BE2C (cell line): ENCODE measurements at regions not wholly inside any gene's neighbourhood (a gene's known extent, or its start where the extent isn't known, plus 50 kb on each side); places are given as distances from the start of the nearest gene placed in this dataset.

Experiments
- DNase-seq: peaks from one replicate; pipeline ENCODE4 v3.0.0-alpha.2; 2020
- H3K27me3 ChIP-seq: fragments of 250-450 bp; sonication (Bioruptor Pico); 2 replicates; pipeline ENCODE4 v1.5.1; 2020; ENCODE audit warnings: mild to moderate bottlenecking
- H3K36me3 ChIP-seq: fragments of 250-450 bp; sonication (Bioruptor Pico); 2 replicates; pipeline ENCODE4 v1.5.1; 2020; ENCODE audit warnings: mild to moderate bottlenecking
- H3K4me1 ChIP-seq: fragments of 250-450 bp; sonication (Bioruptor Pico); 2 replicates; pipeline ENCODE4 v1.5.1; 2020
- H3K4me3 ChIP-seq: 2 replicates; pipeline ENCODE4 v1.5.1; 2011; ENCODE audit warnings: low read depth, low read length
- H3K9me3 ChIP-seq: fragments of 250-450 bp; sonication (Bioruptor Pico); 2 replicates; pipeline ENCODE4 v1.5.1; 2020
- CTCF ChIP-seq: IDR thresholded peaks from 2 replicates; pipeline ENCODE4 v1.5.1; 2012; ENCODE audit warnings: mild to moderate bottlenecking, low read depth, low read length

GRCh38 chr3:18730491-18730890, 305.4 kb upstream of the SATB1 start:
- no peak overlapping the region for H3K4me3 ChIP-seq
- TF ChIP-seq CTCF, result no peak
- no peaks in the 10 kb centered on the region for H3K27me3 ChIP-seq
- no peaks in the 10 kb centered on the region for H3K4me1 ChIP-seq
- H3K36me3 ChIP-seq, result no peaks in the 10 kb centered on the region
- H3K9me3 ChIP-seq, result no peaks in the 10 kb centered on the region
- DNase-seq, result no peak

GRCh38 chr3:18729671-18730070, 304.5 kb upstream of the SATB1 start:
- Histone ChIP-seq H3K27me3 (no peaks in the 10 kb centered on the region), H3K4me1 (no peaks in the 10 kb centered on the region), H3K9me3 (no peaks in the 10 kb centered on the region), H3K36me3 (no peaks in the 10 kb centered on the region), H3K4me3 (no peak overlapping the region)
- TF ChIP-seq CTCF, result no peak
- DNase-seq, result no peak

- H3K9me3 ChIP-seq, result no peaks in the 10 kb centered on the region
- TF ChIP-seq CTCF, result no peak
- no peak overlapping the region for H3K4me3 ChIP-seq
- H3K36me3 ChIP-seq, result no peaks in the 10 kb centered on the region
- no peak for DNase-seq
- no peaks in the 10 kb centered on the region for H3K4me1 ChIP-seq
- no peaks in the 10 kb centered on the region for H3K27me3 ChIP-seq
These were observed 300.7 kb upstream of the SATB1 start for GRCh38 chr3:18725668-18726407.

GRCh38 chr3:18724456-18724855, 299.3 kb upstream of the SATB1 start:
- no peak for DNase-seq
- H3K9me3 ChIP-seq, result no peaks in the 10 kb centered on the region
- H3K36me3 ChIP-seq, result no peaks in the 10 kb centered on the region
- TF ChIP-seq CTCF, result no peak
- no peak overlapping the region for H3K4me3 ChIP-seq
- H3K4me1 ChIP-seq, result no peaks in the 10 kb centered on the region
- no peaks in the 10 kb centered on the region for H3K27me3 ChIP-seq

GRCh38 chr3:18723206-18723810, 298.2 kb upstream of the SATB1 start:
- no peak for DNase-seq
- no peaks in the 10 kb centered on the region for H3K27me3 ChIP-seq
- no peaks in the 10 kb centered on the region for H3K36me3 ChIP-seq
- H3K4me3 ChIP-seq, result no peak overlapping the region
- no peak for TF ChIP-seq CTCF
- H3K9me3 ChIP-seq, result no peaks in the 10 kb centered on the region
- no peaks in the 10 kb centered on the region for H3K4me1 ChIP-seq

- DNase-seq, result no peak
- no peak for TF ChIP-seq CTCF
- Histone ChIP-seq H3K27me3 (no peaks in the 10 kb centered on the region), H3K4me3 (no peak overlapping the region), H3K36me3 (no peaks in the 10 kb centered on the region), H3K4me1 (no peaks in the 10 kb centered on the region), H3K9me3 (no peaks in the 10 kb centered on the region)
These were observed 295.4 kb upstream of the SATB1 start for GRCh38 chr3:18720543-18720942.
